CD4-positive, alpha-beta T cell treated with Interleukin-4 for 1 hour (primary cell): ENCODE measurements at regions not wholly inside any gene's neighbourhood (a gene's known extent, or its start where the extent isn't known, plus 50 kb on each side); places are given as distances from the start of the nearest gene placed in this dataset.
"Not testable (repeated sequence)": the region's sequence is repeated elsewhere in the genome, so short reads cannot be mapped to it uniquely, and the experiment has no call there.

ENCODE experiments used
- DNase-seq, 2 donors: peaks; one replicate each; pipeline ENCODE4 v3.0.0-alpha.2; 2020 to 2022

DNA sequence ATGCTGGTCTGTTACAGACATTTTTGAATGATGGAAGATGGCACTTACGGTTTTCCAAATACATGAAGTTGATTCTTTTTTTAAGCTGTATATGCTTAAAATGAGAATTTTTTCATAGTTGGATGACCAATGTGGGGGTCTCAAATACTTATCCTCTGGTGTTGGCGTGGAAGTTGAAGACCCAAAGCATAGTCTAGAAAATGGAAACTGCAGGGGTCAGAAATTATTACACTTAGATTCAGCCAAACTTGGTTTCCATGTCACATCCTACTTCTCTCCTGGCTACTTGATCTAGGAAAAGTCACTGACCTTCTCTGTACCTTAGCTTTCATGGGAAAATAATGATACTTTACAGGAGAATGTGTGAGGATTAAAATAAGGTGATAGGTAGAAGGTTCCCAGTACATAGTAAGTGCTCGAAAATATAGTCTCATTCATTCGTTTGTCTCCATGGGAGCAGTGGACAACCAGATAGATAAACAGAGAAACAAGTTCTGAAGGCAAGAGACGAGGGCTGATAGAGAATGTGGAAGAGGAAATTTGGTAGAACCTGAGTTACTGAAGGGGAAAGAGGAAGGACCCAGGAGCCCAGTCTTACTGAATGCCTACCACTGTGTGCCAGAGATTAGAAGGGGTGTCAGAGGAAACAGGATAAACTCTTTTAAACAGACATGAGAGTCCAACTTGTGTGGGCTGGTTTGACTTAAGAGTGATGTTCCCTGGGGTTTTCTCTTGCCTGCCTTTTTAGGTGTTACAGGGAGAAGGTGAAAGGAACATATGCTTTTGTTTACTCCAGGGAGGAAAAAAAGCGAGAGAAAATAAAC lies 560.3 kb upstream of the KLF4 start:
- DNase-seq, result no peak

DNA sequence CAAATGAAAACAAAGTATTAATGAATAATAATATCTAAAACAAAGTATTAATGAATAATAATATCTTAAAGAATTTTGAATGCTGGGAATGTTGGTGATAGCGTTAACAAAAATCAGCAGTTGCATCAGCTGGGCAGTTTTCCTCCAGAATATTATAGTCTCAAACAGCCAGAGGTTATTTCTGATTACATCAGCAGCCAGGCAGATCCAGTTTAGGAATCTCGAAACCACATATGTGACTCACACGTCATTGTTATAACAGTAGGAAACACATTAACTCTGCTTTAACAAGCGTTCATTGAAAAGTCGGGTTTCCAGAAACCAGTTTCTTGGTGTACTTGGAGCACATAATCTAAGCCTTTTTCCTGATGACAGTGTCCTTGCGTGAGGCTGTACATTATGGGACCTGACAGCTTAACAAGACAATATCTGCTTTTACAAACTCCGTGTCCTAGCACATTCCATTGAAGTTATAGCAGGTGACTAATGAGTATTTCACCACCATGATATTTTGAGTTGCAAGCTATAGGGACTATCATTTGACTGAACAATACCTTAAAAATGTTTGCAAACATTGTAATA lies 559.5 kb upstream of the KLF4 start:
- no peak for DNase-seq

DNA sequence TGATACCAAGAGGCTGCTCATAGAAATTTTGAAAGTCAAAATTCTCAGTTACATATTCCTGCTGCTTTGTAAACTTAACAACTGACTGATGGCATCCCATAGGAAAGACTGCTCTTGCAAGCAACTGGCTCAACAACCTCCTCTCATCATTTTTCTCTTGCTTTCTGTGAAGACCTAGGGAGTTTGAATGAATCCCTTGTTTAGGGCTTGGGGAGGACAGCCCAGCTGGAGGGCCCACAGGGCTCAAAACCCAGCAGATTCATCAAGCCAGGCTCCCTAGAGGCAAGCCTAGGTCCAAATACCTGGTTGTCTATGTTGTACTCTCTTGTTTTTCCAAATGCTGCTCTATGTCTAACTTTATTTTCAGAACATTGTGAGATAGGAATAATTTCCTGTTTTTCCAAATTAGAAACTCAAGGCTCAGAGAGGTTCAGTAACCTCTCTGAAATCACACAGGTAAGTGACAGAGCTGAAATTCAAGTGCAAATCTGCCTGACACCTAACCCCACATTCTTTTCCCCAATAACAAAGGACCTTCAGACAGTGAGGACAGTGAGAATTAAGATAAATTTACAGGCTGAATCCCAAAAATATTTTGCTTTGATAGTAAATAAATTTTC lies 558.9 kb upstream of the KLF4 start:
- DNase-seq, result no peak

DNA sequence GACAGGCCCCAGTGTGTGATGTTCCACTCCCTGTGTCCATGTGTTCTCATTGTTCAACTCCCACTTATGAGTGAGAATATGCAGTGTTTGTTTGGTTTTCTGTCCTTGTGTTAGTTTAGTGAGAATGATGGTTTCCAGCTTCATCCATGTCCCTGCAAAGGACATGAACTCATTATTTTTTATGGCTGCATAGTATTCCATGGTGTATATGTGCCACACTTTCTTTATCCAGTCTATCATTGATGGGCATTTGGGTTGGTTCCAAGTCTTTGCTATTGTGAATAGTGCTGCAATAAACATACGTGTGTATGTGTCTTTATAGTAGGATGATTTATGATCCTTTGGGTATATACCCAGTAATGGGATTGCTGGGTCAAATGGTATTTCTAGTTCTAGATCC lies 558.2 kb upstream of the KLF4 start:
- DNase-seq, result not testable (repeated sequence)

DNA sequence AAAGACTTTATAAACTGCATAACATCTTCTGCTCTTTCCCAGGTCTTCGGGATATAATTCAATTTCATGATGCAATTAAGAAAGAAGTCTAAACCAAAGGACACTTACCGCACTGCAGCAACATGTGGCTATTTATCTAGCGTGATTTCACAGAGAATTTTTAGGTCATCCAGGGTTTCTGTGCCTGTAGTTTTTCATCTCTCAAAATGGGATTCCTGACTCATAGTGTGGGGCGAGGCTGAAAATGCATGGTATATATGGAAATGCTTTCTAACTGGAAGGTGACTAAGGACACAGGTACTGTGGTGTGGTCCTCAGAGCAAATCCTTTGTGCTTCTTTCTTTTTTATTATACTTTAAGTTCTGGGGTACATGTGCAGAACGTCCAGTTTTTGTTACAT lies 557.7 kb upstream of the KLF4 start:
- DNase-seq, result no peak

DNA sequence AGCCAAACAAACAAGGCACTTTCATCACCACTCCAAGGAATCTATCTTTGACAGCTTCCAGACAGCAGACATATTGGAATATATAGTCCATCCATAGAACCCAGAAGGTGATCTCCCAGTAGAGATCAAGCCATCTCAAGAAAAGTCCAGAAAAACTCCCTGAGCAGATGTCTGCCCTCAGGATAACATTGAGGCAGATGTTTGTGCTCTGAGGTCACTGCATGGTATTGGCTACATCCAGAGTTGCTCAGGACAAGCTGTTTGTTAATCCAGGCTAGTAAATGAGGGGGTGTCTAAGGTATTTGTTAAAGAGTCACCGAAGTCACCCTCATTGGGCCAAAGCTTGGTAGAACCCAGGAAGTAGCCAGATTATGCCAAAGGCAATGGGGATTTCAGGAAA lies 556.3 kb upstream of the KLF4 start:
- DNase-seq, result no peak

DNA sequence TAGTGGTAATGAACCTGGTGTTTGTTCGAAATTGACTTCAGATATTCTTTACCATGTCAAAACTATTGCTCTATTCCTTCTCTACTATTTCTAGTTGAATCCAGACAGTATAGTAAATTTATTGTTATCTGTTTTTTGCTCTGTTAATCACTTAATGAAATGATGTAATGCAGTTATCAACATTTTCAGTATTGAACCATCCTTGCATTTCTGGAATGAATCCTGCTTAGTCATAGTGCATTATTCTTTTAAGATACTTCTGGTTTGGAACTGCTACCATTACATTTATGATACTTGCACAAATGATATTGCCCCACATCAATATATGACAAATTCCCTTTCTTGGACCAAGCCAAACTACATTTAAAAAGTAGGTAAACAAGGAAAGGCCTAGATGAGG lies 554.0 kb upstream of the KLF4 start:
- DNase-seq, result no peak

DNA sequence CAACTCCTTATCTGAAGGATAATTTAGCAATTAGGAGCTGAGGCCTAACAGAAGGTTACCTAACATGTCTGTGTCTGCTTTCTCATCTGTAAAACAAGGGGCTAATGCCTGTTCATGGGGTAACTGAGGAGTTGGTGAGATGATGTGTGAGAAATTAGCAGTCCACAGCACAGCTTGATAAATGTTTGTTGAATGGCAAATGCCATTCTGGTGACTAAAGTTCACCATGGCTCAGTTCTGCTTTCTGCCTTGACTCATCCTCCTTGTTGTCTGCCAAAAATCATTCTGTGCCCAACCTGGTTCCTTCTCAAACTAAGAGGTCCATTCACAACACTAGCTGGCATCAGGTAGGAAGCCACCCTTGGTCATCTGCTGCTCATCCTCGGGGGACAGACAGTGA lies 552.0 kb upstream of the KLF4 start:
- no peak for DNase-seq

DNA sequence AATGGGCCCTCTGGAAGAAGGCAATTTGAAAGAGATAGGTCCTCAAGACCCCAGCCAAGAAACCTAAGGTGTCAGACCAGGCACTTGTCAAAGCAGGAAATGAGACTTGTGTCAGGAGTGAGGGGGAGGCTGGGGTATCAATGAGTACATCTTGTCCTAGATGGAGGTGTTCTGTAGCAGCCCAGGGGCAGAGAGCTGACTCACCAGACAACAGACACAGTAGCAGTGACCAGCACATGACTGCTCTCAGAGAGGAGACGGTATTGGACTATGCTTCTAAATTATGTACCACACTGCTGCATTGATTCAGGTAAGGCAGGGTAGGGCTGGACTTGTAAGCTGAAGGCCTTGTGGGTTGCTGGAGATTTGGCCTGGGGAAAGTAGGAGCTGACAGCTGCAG lies 551.2 kb upstream of the KLF4 start:
- no peak for DNase-seq

DNA sequence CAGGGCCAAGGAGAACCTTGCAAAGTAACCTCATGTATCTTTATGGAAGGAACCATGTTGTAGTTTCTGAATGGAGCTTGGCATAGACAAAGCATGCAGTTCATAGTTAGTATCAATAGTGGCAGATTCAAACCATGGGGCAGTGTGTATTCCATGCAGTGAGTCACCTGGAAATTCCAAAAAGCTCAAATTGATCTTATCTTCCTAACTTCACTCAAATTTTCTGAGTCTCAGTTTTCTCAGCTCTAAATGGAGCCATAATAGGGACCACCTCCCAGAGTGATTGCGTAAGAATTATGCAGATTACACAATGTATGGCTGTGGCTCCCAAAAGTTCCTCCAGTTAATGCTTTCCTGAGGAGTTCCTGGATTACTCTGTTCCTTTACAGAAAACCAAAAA lies 549.9 kb upstream of the KLF4 start:
- no peak for DNase-seq

DNA sequence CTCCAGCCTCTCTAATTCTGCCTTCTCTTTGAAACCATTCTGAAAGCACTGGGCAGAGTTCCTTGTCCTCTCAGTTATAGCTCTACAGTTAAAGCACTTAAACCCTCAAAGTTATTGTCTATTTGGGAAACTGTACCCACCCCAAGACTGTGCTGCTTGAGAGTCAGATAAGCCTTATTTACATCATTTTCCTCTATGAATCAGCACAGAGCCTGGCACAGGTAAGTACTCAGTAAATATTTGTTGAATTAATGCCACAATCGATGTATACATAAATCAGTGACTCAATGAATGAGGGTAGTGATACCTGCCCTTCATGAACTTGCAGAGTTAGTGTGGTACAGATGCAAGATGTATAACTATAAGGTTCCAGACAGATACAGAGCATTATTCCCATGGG lies 549.4 kb upstream of the KLF4 start:
- DNase-seq, result no peak

DNA sequence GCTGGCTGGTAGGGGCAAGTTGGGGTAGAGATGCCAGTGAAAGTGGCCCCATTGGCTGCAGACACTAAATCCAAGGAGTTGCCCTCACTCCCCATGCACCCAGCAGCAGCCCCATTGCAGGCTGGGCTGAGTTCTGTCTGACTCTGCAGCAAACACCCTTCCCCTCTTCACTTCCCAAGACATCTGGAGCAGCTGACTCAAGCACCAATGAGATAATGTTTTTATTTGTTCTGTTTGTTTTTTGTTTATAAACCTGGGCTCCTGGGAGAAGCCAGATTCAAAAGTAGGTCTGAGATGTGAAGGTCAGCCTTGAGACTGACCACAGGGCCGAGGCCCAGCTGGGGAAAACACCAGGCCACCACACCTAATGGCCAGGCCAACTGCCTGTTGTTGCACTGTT lies 545.9 kb upstream of the KLF4 start:
- DNase-seq, result no peak

DNA sequence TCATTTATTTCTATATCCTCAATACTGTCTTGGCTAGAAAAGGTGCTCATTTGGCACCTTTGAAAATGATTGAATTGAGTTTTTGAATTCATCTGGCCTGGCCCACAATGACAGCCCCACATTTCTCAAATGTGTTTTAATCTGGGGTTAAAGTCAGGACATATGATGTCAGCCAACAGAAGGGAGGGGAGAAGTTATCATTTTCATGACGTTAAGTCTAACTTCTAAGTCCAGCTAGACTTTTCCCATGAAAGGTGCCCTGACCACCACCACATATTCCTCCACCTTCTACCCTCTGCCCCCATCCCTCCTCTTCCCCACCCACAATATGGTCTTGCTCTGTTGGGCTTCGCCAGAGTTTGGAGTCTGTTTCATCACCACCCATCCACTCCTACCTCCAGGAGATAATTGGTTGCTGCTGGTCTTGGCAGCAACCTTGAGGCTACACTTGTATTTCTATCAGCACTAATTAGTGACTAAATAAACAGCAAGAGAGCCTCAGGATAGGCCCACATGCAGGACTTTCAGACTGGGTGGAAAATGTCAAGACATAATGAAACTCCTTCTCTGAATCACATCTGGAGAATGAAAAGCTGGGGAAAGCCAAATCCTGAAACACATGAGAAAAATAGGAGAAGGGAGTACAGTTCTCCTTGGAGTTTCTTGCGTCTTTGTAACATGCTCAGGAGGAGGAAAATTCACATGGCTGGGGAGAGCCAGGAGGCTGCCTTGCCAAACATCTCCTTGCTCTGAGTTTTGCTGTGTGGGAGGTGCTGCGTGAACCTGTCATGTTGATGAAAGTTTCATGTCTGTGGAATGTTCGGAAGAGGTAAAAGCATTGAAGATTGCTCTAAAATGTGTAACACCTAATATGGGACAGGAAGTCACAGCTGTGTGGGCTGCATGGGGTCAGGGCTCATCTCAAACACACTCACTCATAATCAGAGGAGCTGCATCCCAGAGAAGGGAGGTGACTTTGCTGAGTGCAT lies 544.7 kb upstream of the KLF4 start:
- DNase-seq, result no peak

DNA sequence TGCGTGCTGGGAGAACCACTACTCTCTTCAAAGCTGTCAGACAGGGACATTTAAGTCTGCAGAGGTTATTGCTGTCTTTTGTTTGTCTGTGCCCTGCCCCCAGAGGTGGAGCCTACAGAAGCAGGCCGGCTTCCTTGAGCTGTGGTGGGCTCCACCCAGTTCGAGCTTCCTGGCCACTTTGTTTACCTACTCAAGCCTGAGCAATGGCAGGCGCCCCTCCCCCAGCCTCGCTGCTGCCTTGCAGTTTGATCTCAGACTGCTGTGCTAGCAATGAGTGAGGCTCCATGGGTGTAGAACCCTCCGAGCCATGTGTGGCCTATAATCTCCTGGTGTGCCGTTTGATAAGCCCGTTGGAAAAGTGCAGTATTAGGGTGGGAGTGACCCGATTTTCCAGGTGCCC lies 542.5 kb upstream of the KLF4 start:
- not testable (repeated sequence) for DNase-seq

DNA sequence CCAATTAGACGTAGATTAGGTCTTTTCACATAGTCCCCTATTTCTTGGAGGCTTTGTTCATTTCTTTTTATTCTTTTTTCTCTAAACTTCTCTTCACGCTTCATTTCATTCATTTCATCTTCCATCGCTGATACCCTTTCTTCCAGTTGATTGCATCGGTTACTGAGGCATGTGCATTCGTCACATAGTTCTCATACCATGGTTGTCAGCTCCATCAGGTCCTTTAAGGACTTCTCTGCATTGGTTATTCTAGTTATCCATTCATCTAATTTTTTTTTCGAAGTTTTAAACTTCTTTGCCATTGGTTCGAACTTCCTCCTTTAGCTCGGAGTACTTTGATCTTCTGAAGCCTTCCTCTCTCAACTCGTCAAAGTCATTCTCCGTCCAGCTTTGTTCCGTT lies 541.7 kb upstream of the KLF4 start:
- not testable (repeated sequence) for DNase-seq

DNA sequence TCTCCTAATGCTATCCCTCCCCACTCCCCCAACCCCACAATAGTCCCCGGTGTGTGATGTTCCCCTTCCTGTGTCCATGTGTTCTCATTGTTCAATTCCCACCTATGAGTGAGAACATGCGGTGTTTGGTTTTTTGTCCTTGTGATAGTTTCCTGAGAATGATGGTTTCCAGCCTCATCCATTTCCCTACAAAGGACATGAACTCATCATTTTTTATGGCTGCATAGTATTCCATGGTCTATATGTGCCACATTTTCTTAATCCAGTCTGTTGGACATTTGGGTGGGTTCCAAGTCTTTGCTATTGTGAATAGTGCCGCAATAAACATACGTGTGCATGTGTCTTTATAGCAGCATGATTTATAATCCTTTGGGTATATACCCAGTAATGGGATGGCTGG lies 537.1 kb upstream of the KLF4 start:
- DNase-seq, result not testable (repeated sequence)

DNA sequence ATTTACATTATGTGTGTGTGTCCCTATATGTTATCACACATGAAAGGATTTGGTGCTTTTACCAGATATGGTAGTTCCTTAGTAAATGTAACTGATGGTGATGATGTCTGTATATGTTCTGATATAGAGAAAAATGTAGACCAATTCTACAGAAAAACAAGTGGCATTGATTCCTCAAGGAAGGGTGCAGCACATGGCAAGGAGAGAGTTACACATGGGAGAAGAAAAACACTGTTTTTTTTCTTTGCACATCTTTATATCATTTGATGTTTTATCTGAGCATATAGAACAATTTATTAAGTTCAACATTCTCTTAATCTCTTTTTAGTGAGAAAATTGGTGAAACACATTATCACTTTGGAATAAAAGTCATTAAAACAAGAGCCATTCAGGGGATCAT lies 535.0 kb upstream of the KLF4 start:
- DNase-seq, result no peak

DNA sequence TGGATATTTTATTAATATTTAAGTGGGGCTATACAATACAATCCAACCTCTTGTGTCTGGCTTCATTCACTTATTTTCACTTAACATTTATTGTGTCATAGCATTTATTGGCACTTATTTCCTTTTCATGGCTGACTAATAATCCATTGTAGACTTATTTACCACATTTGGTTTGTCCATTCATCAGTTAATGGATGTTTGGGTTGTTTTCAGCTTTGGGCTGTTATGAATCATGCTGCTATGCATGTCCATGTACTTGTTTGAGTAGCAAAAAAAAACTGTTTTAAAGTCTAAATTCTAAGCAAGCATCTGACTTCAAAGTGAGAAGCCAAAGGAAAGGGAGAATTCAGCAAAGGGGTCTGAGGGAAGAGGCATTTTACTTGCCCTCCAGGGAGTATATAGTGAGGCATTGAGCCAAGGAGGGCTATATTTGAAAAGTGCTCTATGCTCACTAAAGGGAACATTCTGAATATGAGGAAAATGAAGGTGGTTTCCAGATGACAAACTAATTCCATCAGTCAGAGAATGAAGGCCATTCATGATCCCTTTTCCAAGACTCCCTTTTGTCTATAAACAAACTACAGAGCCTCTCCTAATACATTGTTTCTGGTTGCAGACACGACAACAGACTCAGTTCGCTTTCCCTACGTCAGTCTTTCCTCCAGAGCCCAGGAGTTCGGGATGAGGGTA lies 532.8 kb upstream of the KLF4 start:
- no peak for DNase-seq

DNA sequence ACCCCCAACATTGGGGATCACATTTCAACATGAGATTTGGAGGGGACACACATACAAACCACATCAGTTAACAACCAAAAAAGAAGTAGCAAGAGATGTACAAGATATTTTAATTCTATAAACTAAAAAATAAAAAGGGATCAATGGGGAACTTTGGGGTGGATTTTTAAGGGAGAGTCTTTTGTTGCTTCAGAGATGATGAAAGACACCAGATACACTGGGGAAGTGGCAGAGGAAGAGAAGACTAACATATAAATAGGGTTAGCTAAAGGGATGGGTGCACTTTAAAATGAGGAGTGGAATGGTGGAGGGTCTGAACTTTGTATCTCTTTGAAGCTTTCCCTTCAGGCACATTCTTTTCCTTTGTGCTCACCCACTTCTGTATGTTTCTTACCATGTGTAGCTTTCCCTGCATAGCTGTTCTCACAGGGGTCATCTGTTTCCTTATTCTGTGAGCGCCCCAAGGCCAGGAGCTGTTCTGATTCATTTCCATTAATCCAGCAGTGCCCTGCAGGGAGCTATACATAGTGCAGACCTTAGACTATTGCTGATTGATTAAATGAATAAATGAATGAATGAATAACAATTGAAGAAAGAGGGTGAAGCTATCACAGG lies 531.6 kb upstream of the KLF4 start:
- no peak for DNase-seq

DNA sequence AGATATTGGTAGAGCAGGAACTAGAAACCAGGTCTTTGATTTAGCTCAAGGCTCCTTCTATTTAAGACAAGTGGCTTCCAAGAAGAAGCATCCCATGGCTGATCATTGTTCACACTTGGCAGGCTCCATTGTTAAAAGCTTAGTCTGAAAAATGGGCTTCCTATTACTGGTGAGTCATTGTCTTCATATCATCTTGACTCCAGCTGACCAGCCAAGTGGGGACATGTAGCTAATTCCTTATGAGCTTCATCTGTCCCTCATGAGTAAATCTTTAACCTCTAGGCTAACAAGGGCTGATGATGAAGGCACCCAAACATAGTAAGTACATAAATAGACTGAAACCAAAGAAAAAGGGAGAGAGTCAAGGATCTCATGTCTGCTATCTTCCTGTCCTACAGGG lies 530.3 kb upstream of the KLF4 start:
- no peak for DNase-seq

DNA sequence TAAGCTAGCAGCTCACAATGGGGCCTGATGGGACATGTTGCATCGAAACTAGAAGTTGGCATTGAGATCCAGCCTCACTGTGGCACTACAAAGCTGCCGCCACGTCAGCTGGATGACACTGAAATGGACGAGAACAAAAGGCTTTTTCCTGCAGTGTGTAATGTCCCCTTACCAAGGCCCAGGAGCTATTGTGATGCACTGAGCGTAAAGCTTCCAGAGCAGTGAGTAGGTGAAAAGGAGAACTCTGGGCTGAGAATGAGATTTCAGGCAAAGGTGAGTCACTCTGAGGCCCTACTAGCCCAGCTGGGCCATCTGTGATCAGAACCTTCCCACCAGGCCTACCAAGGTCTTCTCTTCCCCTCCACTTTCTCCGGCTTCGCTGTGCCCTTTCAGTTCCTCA lies 528.1 kb upstream of the KLF4 start:
- DNase-seq, result no peak

DNA sequence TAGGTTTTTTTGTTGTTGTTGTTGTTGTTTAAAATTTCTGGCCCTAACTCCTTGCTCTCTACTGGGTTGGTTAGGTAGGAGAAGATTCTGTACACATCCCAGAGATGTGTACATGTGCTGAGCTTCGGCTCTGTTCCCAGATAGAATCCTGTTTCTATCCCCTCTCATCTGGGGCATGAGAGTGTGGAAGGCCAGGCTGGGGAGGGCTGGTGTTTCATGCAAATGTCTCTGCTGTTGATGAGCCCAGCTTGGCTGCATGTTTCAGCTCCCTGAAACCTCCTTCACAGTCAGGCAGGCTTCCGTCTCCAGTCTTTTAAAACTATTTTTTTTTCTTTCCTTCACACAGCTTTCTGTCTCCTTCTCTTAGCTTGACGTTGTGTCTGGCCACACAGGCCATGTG lies 526.9 kb upstream of the KLF4 start:
- DNase-seq, result no peak
